NB4 (cell line): ENCODE measurements at regions not wholly inside any gene's neighbourhood (a gene's known extent, or its start where the extent isn't known, plus 50 kb on each side); places are given as distances from the start of the nearest gene placed in this dataset.

ENCODE experiments used
- MYC ChIP-seq: IDR thresholded peaks from 2 replicates; pipeline ENCODE4 v1.6.1; 2011; ENCODE audit warnings: low read depth, low read length
- POLR2A ChIP-seq: IDR thresholded peaks from 2 replicates; pipeline ENCODE4 v1.6.1; 2011; ENCODE audit warnings: mild to moderate bottlenecking; ENCODE audit not compliant: insufficient read length; ENCODE audit errors: extremely low read depth
- TF ChIP-seq, protein P1 (sequence below): IDR thresholded peaks from one replicate; pipeline ENCODE4 v1.5.1; 2012; ENCODE audit warnings: low read depth, low read length
- TF ChIP-seq, protein P2 (sequence below): IDR thresholded peaks from 2 replicates; pipeline ENCODE4 v1.6.1; 2011; ENCODE audit warnings: low read depth, low read length

DNA sequence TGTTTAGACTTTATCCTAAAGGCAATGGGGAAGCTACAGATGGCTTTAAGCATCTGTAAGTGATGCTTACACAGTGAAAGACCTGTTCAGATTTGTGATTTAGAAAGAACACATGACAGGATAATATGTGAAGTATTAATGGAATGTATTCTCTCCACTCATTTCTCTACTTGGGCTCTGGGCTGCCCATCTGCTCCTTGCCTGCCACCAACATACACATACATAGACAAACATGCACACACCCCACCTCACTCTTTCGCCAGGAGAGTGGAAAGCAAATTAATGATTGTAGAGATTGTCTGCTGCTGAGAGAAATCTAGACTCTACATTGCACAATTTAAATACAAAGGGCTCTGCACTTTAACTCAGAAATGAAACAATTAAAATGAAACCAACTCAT, 61.0 kb upstream of the NFE2L2 start:
- TF ChIP-seq, protein P1, sequence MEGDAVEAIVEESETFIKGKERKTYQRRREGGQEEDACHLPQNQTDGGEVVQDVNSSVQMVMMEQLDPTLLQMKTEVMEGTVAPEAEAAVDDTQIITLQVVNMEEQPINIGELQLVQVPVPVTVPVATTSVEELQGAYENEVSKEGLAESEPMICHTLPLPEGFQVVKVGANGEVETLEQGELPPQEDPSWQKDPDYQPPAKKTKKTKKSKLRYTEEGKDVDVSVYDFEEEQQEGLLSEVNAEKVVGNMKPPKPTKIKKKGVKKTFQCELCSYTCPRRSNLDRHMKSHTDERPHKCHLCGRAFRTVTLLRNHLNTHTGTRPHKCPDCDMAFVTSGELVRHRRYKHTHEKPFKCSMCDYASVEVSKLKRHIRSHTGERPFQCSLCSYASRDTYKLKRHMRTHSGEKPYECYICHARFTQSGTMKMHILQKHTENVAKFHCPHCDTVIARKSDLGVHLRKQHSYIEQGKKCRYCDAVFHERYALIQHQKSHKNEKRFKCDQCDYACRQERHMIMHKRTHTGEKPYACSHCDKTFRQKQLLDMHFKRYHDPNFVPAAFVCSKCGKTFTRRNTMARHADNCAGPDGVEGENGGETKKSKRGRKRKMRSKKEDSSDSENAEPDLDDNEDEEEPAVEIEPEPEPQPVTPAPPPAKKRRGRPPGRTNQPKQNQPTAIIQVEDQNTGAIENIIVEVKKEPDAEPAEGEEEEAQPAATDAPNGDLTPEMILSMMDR, result no peak
- TF ChIP-seq POLR2A (no peak), MYC (no peak)
- TF ChIP-seq, protein P2, sequence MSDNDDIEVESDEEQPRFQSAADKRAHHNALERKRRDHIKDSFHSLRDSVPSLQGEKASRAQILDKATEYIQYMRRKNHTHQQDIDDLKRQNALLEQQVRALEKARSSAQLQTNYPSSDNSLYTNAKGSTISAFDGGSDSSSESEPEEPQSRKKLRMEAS, result no peak
